Middle frontal gyrus (tissue), 1 donor: ENCODE measurements at regions not wholly inside any gene's neighbourhood (a gene's known extent, or its start where the extent isn't known, plus 50 kb on each side); places are given as distances from the start of the nearest gene placed in this dataset.
A peak's percentile ranks its signal among the peaks of the same experiment; 100 is the strongest.

ENCODE experiments used
- DNase-seq: peaks from one replicate; pipeline ENCODE4 v3.0.0-alpha.2; 2015; ENCODE audit warnings: low spot score; ENCODE audit errors: extremely low spot score

GRCh38 chr9:79007701-79008483 lies 563.9 kb upstream of the TLE4 start:
- no peak for DNase-seq

GRCh38 chr9:79008916-79009315 lies 562.8 kb upstream of the TLE4 start:
- no peak for DNase-seq

GRCh38 chr9:79011461-79011860 lies 560.3 kb upstream of the TLE4 start:
- no peak for DNase-seq

- DNase-seq, result no peak
Measured at GRCh38 chr9:79012561-79012960, 559.2 kb upstream of the TLE4 start.

GRCh38 chr9:79013715-79014610 lies 557.8 kb upstream of the TLE4 start:
- DNase-seq, result no peak

- no peak for DNase-seq
Measured at GRCh38 chr9:79014929-79015699, 556.7 kb upstream of the TLE4 start.

- DNase-seq, result no peak
Measured at GRCh38 chr9:79015951-79016350, 555.8 kb upstream of the TLE4 start.

GRCh38 chr9:79020276-79020675 lies 551.5 kb upstream of the TLE4 start:
- no peak for DNase-seq

GRCh38 chr9:79021084-79021483 lies 550.7 kb upstream of the TLE4 start:
- no peak for DNase-seq

GRCh38 chr9:79023134-79023580 lies 548.6 kb upstream of the TLE4 start:
- DNase-seq, result no peak

GRCh38 chr9:79026316-79026715 lies 545.4 kb upstream of the TLE4 start:
- DNase-seq, result peak; percentile 22

- DNase-seq, result no peak
Measured at GRCh38 chr9:79028101-79028500, 543.7 kb upstream of the TLE4 start.

GRCh38 chr9:79034583-79034982 lies 537.2 kb upstream of the TLE4 start:
- DNase-seq, result no peak

GRCh38 chr9:79037338-79037737 lies 534.4 kb upstream of the TLE4 start:
- no peak for DNase-seq

GRCh38 chr9:79040671-79041070 lies 531.1 kb upstream of the TLE4 start:
- DNase-seq, result no peak

GRCh38 chr9:79041266-79041665 lies 530.5 kb upstream of the TLE4 start:
- DNase-seq, result no peak

- no peak for DNase-seq
Measured at GRCh38 chr9:79043916-79044315, 527.8 kb upstream of the TLE4 start.

GRCh38 chr9:79046401-79046800 lies 525.4 kb upstream of the TLE4 start:
- no peak for DNase-seq

GRCh38 chr9:79049371-79049770 lies 522.4 kb upstream of the TLE4 start:
- DNase-seq, result no peak

GRCh38 chr9:79053598-79053997 lies 518.2 kb upstream of the TLE4 start:
- no peak for DNase-seq

- DNase-seq, result no peak
Measured at GRCh38 chr9:79054500-79054899, 517.3 kb upstream of the TLE4 start.

- no peak for DNase-seq
Measured at GRCh38 chr9:79056041-79056440, 515.7 kb upstream of the TLE4 start.
